Bronchial epithelial cell (primary cell): ENCODE measurements at regions not wholly inside any gene's neighbourhood (a gene's known extent, or its start where the extent isn't known, plus 50 kb on each side); places are given as distances from the start of the nearest gene placed in this dataset.
"Not testable (repeated sequence)": the region's sequence is repeated elsewhere in the genome, so short reads cannot be mapped to it uniquely, and the experiment has no call there.

ENCODE experiments used
- DNase-seq: peaks from one replicate; pipeline ENCODE4 v3.0.0-alpha.2; 2010; ENCODE audit warnings: low read depth
- FAIRE-seq: peaks from 2 replicates; lab custom pipeline; 2011; peaks lifted over from hg19 to GRCh38; lab: Jason Lieb, UNC
- H3K27me3 ChIP-seq: 2 replicates; pipeline ENCODE4 v1.5.1; 2011; ENCODE audit warnings: low read length; ENCODE audit not compliant: control insufficient read depth, insufficient read depth
- H3K36me3 ChIP-seq: 2 replicates; pipeline ENCODE4 v1.5.1; 2011; ENCODE audit warnings: low read length; ENCODE audit not compliant: control insufficient read depth, insufficient read depth
- H3K4me3 ChIP-seq: 2 replicates; pipeline ENCODE4 v1.5.1; 2011; ENCODE audit warnings: mild to moderate bottlenecking, low read depth, low read length, control low read depth
- TF ChIP-seq, protein P1 (sequence below): IDR thresholded peaks from 2 replicates; pipeline ENCODE4 v1.5.1; 2011; ENCODE audit warnings: mild to moderate bottlenecking, moderate library complexity, low read length, control low read depth, inconsistent platforms; ENCODE audit not compliant: insufficient read depth, severe bottlenecking

DNA sequence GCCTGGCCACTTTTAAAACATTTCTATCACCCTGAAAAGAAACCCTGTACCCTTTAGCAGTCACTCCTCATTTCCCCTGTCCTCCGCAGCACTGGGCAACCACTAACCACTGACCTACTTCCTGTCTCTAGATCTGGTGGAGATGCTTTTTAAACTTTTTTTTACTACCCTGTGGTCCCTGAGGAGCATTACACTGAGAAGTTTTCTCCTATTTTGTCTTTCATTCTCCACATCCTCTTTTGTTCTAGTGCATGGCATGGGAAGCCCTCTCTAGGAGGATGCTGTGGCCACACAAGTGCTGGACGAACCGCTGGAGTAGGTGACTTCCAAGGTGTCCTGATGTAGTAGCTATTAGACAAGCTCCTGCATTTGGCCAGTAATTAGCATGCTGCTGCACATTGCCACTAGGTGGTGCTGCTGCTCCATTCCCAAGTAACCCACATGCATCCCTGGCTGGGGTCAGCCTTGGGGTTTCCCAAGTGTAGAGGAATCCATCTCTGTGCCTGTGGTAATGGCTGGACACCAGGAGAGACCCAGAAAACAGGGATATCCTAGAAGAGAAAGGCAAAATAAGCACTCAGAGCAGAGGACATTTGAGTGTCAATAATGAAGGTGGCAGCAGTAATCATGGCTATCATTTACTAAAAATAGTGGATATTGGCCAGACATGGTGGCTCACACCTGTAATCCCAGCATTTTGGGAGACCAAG lies 143.8 kb upstream of the CRHR1 start:
- H3K36me3 ChIP-seq: peaks cover 6% of the 10 kb centered on the region
- DNase-seq: peak; percentile 65
- peak; percentile 43 for FAIRE-seq
- no peak overlapping the region for H3K4me3 ChIP-seq
- TF ChIP-seq, protein P1, sequence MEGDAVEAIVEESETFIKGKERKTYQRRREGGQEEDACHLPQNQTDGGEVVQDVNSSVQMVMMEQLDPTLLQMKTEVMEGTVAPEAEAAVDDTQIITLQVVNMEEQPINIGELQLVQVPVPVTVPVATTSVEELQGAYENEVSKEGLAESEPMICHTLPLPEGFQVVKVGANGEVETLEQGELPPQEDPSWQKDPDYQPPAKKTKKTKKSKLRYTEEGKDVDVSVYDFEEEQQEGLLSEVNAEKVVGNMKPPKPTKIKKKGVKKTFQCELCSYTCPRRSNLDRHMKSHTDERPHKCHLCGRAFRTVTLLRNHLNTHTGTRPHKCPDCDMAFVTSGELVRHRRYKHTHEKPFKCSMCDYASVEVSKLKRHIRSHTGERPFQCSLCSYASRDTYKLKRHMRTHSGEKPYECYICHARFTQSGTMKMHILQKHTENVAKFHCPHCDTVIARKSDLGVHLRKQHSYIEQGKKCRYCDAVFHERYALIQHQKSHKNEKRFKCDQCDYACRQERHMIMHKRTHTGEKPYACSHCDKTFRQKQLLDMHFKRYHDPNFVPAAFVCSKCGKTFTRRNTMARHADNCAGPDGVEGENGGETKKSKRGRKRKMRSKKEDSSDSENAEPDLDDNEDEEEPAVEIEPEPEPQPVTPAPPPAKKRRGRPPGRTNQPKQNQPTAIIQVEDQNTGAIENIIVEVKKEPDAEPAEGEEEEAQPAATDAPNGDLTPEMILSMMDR: peak; percentile 96
- H3K27me3 ChIP-seq: no peaks in the 10 kb centered on the region

DNA sequence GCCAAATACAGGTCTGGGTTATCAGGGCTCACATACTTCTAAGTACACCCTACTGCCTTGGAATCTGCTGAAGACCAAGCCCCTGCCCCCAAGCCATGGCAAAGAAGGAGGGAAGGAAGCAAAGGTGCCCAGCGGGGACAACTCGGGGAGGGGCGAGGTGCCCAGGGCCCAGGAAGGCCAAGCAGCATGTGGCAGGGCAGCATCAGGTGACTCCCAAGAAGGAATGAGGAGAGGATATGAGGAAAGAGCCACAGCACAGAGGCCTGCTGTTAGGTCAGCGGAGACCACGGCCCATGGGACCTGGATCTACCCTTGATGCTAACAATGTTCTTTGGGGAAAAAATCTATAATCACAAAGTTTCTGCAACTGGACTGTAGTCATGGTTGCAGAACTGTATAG lies 142.6 kb upstream of the CRHR1 start:
- FAIRE-seq (no peak), DNase-seq (no peak)
- Histone ChIP-seq H3K4me3 (no peak overlapping the region), H3K36me3 (peaks cover 3% of the 10 kb centered on the region), H3K27me3 (no peaks in the 10 kb centered on the region)
- TF ChIP-seq, protein P1: no peak

DNA sequence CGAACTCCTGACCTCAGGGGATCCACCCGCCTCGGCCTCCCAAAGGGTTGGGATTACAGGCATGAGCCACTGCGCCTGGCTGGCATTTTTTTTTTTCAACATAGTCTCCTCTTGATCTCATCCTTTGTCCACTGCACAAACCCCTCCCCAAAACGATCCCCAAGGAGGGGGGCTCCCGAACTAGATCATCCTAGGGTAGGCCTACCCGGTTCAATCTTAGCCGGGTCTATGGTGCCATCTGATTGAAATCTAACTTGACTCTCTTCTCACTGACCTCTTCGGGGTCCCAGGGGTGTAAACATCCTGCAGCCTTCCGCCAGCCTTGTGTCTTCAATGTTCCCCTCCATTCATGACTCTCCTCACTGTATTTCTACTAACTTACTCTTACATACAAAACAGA lies 140.5 kb upstream of the CRHR1 start:
- no peaks in the 10 kb centered on the region for H3K27me3 ChIP-seq
- TF ChIP-seq, protein P1: no peak
- FAIRE-seq (no peak), DNase-seq (no peak)
- peaks cover 2% of the 10 kb centered on the region for H3K36me3 ChIP-seq
- no peak overlapping the region for H3K4me3 ChIP-seq

DNA sequence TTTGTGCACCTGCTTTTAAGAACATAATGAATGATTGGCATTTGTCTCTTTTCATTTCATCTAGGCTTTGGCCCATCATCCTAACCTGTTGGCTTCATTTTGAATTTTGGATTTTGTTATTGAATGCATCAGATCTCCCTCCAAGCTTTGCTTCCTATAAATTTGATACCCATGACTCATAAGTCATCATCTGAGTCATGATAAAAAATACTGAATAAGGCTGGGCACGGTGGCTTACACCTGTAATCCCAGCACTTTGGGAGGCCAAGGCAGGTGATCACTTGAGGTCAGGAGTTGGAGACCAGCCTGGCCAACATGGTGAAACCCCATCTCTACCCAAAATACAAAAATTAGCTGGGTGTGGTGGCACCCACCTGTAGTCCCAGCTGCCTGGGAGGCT lies 139.5 kb upstream of the CRHR1 start:
- H3K27me3 ChIP-seq, FAIRE-seq, H3K4me3 ChIP-seq, H3K36me3 ChIP-seq: not testable (repeated sequence)
- peak; percentile 36 for DNase-seq

DNA sequence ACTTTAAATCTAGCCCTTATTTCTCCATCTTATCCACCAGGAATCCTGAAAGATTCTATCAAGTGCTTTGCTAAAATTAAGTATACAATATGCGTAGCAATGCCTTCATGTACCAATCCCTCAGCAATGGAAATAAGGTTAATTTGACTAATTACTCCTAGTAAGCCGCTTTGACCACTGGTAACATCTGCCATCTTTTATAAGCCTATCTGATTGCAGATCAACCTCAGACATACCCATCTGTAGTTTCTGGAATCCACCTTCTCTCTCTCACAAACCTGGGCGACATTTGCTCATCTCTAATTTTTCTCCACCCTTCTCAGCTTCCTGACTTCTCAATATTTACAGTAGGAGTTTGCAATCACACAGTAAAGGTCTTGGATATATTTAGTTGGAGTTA lies 138.8 kb upstream of the CRHR1 start:
- TF ChIP-seq, protein P1: no peak

DNA sequence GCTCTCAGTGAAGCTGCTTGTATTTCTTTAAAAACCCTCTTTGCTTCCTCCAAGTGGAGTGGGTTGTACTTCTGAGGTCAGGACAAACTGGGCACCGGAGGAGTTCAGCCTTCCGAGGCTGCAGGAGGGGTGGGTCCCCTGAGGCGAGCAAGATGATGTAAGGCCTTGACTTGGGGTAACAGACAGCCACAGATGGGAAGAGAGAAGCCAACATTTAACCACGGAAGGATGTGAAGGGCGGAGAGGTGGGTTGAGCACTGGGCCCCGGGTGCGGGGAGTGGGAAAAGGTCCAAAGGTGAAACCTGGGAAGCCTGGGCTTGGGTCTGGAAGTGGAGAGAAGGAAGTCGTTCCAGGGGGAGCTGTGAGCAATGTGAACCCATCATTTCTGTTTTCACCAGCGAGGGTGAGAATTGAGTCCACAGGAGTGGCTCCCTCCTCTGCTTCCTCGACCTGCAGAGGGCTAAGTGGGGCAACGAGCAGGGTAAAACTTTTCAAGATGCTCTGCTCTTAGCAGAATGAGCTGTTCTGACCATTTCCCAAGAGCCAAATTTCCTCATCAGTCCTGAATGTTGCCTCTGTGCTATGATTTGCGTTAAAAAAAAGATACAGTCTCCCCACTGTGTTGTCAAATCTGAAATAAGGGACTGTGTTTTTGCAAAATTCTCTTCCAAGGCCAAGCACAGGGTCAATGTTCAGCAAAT lies 137.7 kb upstream of the CRHR1 start:
- no peak for FAIRE-seq
- H3K4me3 ChIP-seq: no peak overlapping the region
- DNase-seq: no peak
- no peaks in the 10 kb centered on the region for H3K36me3 ChIP-seq
- no peaks in the 10 kb centered on the region for H3K27me3 ChIP-seq
- TF ChIP-seq, protein P1: no peak

More for the DNA sequence above, 138.8 kb upstream of the CRHR1 start:
- FAIRE-seq (no peak), DNase-seq (no peak)
- Histone ChIP-seq H3K27me3 (no peaks in the 10 kb centered on the region), H3K4me3 (no peak overlapping the region), H3K36me3 (no peaks in the 10 kb centered on the region)
